C4-2B (cell line): ENCODE measurements at regions not wholly inside any gene's neighbourhood (a gene's known extent, or its start where the extent isn't known, plus 50 kb on each side); places are given as distances from the start of the nearest gene placed in this dataset.

Experiments used
- ZFX ChIP-seq: fragments of 450-650 bp; IDR thresholded peaks from 2 replicates; pipeline ENCODE4 v1.6.1; 2017
- TF ChIP-seq, protein P1 (sequence below): fragments of 450-650 bp; conservative IDR thresholded peaks from 2 replicates; pipeline ENCODE4 v1.5.1; 2017; ENCODE audit warnings: mild to moderate bottlenecking

DNA sequence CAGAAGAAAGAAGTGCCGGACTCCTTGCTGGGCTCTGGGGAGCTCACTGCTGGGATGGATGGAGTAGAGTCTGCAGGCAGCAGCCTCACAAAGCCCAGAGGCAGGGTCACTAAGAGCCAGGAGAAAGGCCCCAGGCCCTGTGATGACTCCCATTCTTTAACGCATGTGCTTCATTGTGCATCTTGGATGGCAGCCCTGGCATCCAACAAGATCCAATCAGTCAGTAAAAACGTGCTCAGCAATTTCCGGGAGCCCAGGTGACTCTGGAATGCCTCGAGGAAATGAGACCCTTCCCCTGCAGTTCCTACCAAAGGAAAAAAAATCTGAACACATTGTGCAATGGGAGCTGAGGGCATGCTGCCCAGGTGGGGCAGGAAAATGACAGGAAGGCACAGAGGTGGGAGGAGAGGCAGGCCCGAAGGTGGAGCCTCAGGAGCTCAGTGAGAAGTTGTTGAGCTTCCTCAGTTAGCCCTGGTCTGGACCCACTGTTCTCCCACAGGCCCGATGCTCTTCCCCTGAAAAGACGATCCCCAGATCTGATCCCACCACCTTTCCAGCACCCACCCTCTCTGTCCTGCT lies 60.7 kb upstream of the TMEM72 start:
- TF ChIP-seq, protein P1, sequence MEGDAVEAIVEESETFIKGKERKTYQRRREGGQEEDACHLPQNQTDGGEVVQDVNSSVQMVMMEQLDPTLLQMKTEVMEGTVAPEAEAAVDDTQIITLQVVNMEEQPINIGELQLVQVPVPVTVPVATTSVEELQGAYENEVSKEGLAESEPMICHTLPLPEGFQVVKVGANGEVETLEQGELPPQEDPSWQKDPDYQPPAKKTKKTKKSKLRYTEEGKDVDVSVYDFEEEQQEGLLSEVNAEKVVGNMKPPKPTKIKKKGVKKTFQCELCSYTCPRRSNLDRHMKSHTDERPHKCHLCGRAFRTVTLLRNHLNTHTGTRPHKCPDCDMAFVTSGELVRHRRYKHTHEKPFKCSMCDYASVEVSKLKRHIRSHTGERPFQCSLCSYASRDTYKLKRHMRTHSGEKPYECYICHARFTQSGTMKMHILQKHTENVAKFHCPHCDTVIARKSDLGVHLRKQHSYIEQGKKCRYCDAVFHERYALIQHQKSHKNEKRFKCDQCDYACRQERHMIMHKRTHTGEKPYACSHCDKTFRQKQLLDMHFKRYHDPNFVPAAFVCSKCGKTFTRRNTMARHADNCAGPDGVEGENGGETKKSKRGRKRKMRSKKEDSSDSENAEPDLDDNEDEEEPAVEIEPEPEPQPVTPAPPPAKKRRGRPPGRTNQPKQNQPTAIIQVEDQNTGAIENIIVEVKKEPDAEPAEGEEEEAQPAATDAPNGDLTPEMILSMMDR = no peak
- TF ChIP-seq ZFX = peak; percentile 46; the same call in 1 of the 2 replicates
